ENCODE measurements at regions not wholly inside any gene's neighbourhood (a gene's known extent, or its start where the extent isn't known, plus 50 kb on each side); places are given as distances from the start of the nearest gene placed in this dataset.
"Not testable (repeated sequence)": the region's sequence is repeated elsewhere in the genome, so short reads cannot be mapped to it uniquely, and the experiment has no call there.

GRCh38 chr6:74715355-74716085 is 490.3 kb downstream of the COL12A1 start:
- 55 to 71% methylated on average over 1 of the region's 1 CpG for WGBS, 2 donors (ENCODE audit: low coverage in 1 of 2)
- TF ChIP-seq POLR2AphosphoS5 (IDR thresholded peaks at IDR 0.05) (no peak), EP300 (IDR thresholded peaks at IDR 0.05; ENCODE audit: low read depth) (no peak), POLR2A (IDR thresholded peaks at IDR 0.05) (no peak)
- TF ChIP-seq, protein P1, sequence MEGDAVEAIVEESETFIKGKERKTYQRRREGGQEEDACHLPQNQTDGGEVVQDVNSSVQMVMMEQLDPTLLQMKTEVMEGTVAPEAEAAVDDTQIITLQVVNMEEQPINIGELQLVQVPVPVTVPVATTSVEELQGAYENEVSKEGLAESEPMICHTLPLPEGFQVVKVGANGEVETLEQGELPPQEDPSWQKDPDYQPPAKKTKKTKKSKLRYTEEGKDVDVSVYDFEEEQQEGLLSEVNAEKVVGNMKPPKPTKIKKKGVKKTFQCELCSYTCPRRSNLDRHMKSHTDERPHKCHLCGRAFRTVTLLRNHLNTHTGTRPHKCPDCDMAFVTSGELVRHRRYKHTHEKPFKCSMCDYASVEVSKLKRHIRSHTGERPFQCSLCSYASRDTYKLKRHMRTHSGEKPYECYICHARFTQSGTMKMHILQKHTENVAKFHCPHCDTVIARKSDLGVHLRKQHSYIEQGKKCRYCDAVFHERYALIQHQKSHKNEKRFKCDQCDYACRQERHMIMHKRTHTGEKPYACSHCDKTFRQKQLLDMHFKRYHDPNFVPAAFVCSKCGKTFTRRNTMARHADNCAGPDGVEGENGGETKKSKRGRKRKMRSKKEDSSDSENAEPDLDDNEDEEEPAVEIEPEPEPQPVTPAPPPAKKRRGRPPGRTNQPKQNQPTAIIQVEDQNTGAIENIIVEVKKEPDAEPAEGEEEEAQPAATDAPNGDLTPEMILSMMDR (IDR thresholded peaks at IDR 0.05), result no peak
- in situ Hi-C loops (cut with MboI; ENCODE audit: low pct_ligation_motif_present in 1 of 4, low pct_unique_long_range_greater_than_20kb in 1 of 4, low sequenced_read_pairs in 3 of 4), result no loop called here
- no peaks in the 10 kb centered on the region for H3K27me3 ChIP-seq
- no peaks in the 10 kb centered on the region for H3K36me3 ChIP-seq
- H3K4me1 ChIP-seq, result no peaks in the 10 kb centered on the region
- no peak overlapping the region for H3K27ac ChIP-seq
- intact Hi-C loops (cut with DNase I; ENCODE audit: low total_unique reads), result no loop called here
- DNase-seq, result no peak
- peaks cover 0 to 6% of the 10 kb centered on the region in 2 donors for H3K9me3 ChIP-seq
- H3K4me3 ChIP-seq, result no peak overlapping the region

GRCh38 chr6:74713941-74714340 is 491.9 kb downstream of the COL12A1 start:
- no peak overlapping the region for H3K4me3 ChIP-seq
- DNase-seq, result no peak
- TF ChIP-seq POLR2A (IDR thresholded peaks at IDR 0.05), result no peak
- no peak for TF ChIP-seq EP300 (IDR thresholded peaks at IDR 0.05; ENCODE audit: low read depth)
- no peak for TF ChIP-seq POLR2AphosphoS5 (IDR thresholded peaks at IDR 0.05)
- TF ChIP-seq, protein P1 (IDR thresholded peaks at IDR 0.05), result no peak
- in situ Hi-C loops (cut with MboI; ENCODE audit: low pct_ligation_motif_present in 1 of 4, low pct_unique_long_range_greater_than_20kb in 1 of 4, low sequenced_read_pairs in 3 of 4), result no loop called here
- peaks cover 0 to under 1% of the 10 kb centered on the region in 2 donors for H3K9me3 ChIP-seq
- no peaks in the 10 kb centered on the region for H3K36me3 ChIP-seq
- no peaks in the 10 kb centered on the region for H3K27me3 ChIP-seq
- intact Hi-C loops (cut with DNase I; ENCODE audit: low total_unique reads), result no loop called here
- no peaks in the 10 kb centered on the region for H3K4me1 ChIP-seq
- H3K27ac ChIP-seq, result no peak overlapping the region

DNA sequence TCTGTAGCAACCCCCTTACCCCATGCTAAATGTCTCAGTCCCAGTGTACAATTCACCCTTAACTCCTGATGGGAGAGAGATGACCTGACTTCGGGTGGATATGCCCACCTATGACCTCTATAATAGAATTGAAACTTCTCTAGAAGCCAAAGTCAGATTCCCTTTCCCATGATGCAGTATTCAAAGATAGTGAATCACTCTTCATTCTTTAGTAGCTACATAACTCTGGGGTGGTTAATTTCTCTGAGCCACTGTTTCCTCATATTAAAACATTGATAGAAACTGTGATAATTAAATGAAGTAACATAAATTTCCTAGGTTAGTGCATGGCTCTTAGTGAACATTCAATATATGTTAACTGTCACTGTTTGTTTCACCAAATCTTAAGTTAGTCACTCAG is 500.4 kb downstream of the COL12A1 start:
- Histone ChIP-seq H3K9me3 (no peaks in the 10 kb centered on the region), H3K27me3 (no peaks in the 10 kb centered on the region), H3K27ac (no peak overlapping the region), H3K4me1 (no peaks in the 10 kb centered on the region), H3K4me3 (no peak overlapping the region), H3K36me3 (no peaks in the 10 kb centered on the region)
- DNase-seq, result no peak
- intact Hi-C loops (cut with DNase I; ENCODE audit: low total_unique reads), result no loop called here
- WGBS, 2 donors (ENCODE audit: low coverage in 1 of 2), result 22 to 25% methylated on average over 1 of the region's 1 CpG
- in situ Hi-C loops (cut with MboI; ENCODE audit: low pct_ligation_motif_present in 1 of 4, low pct_unique_long_range_greater_than_20kb in 1 of 4, low sequenced_read_pairs in 3 of 4), result no loop called here
- TF ChIP-seq EP300 (IDR thresholded peaks at IDR 0.05; ENCODE audit: low read depth) (no peak), POLR2AphosphoS5 (IDR thresholded peaks at IDR 0.05) (no peak), POLR2A (IDR thresholded peaks at IDR 0.05) (no peak)
- TF ChIP-seq, protein P1 (IDR thresholded peaks at IDR 0.05), result no peak

GRCh38 chr6:74704540-74704939 is 501.3 kb downstream of the COL12A1 start:
- H3K4me1 ChIP-seq; H3K36me3 ChIP-seq; H3K4me3 ChIP-seq; H3K27ac ChIP-seq; in situ Hi-C loops (cut with MboI; ENCODE audit: low pct_ligation_motif_present in 1 of 4, low pct_unique_long_range_greater_than_20kb in 1 of 4, low sequenced_read_pairs in 3 of 4); DNase-seq; intact Hi-C loops (cut with DNase I; ENCODE audit: low total_unique reads); H3K9me3 ChIP-seq; H3K27me3 ChIP-seq: not testable (repeated sequence)
- 50 to 87% methylated on average over 1 to 7 of the region's 7 CpGs for WGBS, 2 donors (ENCODE audit: low coverage in 1 of 2)

DNA sequence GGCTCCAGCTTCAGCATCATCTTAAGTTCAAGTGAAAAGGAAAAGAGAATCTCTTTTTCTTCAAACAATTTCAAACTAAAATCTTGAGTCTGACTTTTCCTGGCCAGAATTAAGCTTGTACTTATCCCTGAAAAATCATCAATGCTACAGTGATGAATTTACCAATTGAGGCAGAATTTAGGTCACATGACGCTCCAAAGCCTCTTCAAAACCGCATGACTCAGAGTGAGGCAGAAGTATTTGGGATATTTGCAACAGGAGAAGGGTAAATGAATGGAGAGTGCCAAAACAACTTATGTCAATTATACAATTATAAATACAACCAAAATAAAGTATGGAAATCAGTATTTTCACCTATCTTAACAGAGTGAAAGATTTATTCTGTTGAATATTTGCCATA is 515.5 kb downstream of the COL12A1 start:
- Histone ChIP-seq H3K9me3 (no peaks in the 10 kb centered on the region), H3K4me3 (no peak overlapping the region), H3K27ac (no peak overlapping the region), H3K4me1 (no peaks in the 10 kb centered on the region), H3K36me3 (no peaks in the 10 kb centered on the region), H3K27me3 (no peaks in the 10 kb centered on the region)
- 73 to 88% methylated on average over 2 of the region's 2 CpGs for WGBS, 2 donors (ENCODE audit: low coverage in 1 of 2)
- TF ChIP-seq POLR2A (IDR thresholded peaks at IDR 0.05), result no peak
- TF ChIP-seq, protein P1 (IDR thresholded peaks at IDR 0.05), result no peak
- TF ChIP-seq EP300 (IDR thresholded peaks at IDR 0.05; ENCODE audit: low read depth), result no peak
- TF ChIP-seq POLR2AphosphoS5 (IDR thresholded peaks at IDR 0.05), result no peak
- no peak for DNase-seq
- in situ Hi-C loops (cut with MboI; ENCODE audit: low pct_ligation_motif_present in 1 of 4, low pct_unique_long_range_greater_than_20kb in 1 of 4, low sequenced_read_pairs in 3 of 4) (no loop called here), intact Hi-C loops (cut with DNase I; ENCODE audit: low total_unique reads) (no loop called here)

All from transverse colon (tissue), 4 donors.